ENCODE measurements at regions not wholly inside any gene's neighbourhood (a gene's known extent, or its start where the extent isn't known, plus 50 kb on each side); places are given as distances from the start of the nearest gene placed in this dataset.

DNA sequence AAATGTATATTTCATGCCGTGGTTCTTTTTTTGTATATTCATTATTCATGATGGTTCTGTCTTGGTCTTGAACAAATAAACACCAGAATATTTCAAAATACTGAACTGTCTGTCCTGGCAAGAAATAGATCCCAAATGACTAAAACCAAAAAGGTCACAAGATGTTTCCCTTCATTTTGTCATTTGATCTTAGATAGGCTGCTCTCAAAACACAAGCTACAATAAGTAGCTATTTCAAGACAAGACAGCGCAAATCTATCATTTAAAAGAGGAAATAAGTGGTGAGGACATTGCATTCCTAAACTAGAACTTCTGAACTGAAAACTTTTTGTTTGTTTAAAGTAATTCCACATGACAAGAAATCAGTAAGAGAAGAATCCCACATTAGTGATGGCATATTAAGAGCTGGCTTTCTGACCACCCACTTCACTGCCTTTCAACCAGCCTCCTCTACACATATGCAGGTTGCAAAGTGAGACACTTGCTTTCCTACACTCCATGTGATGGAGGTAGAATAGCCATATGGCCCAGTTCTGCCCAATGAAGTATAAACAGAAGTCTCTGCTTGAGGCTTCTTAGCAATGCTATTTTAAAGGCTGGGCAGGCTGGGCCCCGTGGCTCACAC is 54.4 kb upstream of the CCDC28A start:
- ChIA-PET POLR2A (no interaction called here), CTCF (no interaction called here), RAD21 (ENCODE audit: low non-redundant PET in 1 of 2, low total read pairs in 2 of 2, uncharacterized antibody in 2 of 2, unreplicated experiment in 2 of 2) (no interaction called here)
- DNase-seq (ENCODE audit: low read depth, low spot score) (no peak), ATAC-seq (no peak)
- H2AFZ ChIP-seq (ENCODE audit: low read depth, low read length, poor library complexity, severe bottlenecking), result no peak overlapping the region
- H3K27me3 ChIP-seq (ENCODE audit: insufficient read depth, low read length), result no peaks in the 10 kb centered on the region
- H3K36me3 ChIP-seq (ENCODE audit: control insufficient read depth in 1 of 2, insufficient read depth in 2 of 2, low read length in 2 of 2), result no peaks in the 10 kb centered on the region
- no peaks in the 10 kb centered on the region for H3K9me3 ChIP-seq (ENCODE audit: control insufficient read depth in 1 of 2, insufficient read depth in 1 of 2, low read depth in 1 of 2, low read length in 2 of 2)
- intact Hi-C loops (cut with micrococcal nuclease), result no loop called here
- peaks cover 22 to 28% of the 10 kb centered on the region in 2 experiments for H3K4me1 ChIP-seq (ENCODE audit: control insufficient read depth in 1 of 2, insufficient read depth in 2 of 2, low read length in 2 of 2)
- H3K9me2 ChIP-seq (ENCODE audit: insufficient read depth), result no peaks in the 10 kb centered on the region
- H3K4me2 ChIP-seq (ENCODE audit: low read length), result no peak overlapping the region
- H3K79me2 ChIP-seq (ENCODE audit: insufficient read depth, low read length), result no peaks in the 10 kb centered on the region
- BruUV-seq (replicated peaks), result no TSS peak
- H3K27ac ChIP-seq (ENCODE audit: low read depth, low read length), result no peak overlapping the region
- TF ChIP-seq, protein P1, sequence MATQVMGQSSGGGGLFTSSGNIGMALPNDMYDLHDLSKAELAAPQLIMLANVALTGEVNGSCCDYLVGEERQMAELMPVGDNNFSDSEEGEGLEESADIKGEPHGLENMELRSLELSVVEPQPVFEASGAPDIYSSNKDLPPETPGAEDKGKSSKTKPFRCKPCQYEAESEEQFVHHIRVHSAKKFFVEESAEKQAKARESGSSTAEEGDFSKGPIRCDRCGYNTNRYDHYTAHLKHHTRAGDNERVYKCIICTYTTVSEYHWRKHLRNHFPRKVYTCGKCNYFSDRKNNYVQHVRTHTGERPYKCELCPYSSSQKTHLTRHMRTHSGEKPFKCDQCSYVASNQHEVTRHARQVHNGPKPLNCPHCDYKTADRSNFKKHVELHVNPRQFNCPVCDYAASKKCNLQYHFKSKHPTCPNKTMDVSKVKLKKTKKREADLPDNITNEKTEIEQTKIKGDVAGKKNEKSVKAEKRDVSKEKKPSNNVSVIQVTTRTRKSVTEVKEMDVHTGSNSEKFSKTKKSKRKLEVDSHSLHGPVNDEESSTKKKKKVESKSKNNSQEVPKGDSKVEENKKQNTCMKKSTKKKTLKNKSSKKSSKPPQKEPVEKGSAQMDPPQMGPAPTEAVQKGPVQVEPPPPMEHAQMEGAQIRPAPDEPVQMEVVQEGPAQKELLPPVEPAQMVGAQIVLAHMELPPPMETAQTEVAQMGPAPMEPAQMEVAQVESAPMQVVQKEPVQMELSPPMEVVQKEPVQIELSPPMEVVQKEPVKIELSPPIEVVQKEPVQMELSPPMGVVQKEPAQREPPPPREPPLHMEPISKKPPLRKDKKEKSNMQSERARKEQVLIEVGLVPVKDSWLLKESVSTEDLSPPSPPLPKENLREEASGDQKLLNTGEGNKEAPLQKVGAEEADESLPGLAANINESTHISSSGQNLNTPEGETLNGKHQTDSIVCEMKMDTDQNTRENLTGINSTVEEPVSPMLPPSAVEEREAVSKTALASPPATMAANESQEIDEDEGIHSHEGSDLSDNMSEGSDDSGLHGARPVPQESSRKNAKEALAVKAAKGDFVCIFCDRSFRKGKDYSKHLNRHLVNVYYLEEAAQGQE (IDR thresholded peaks at IDR 0.05; ENCODE audit: low read depth), result no peak
- TF ChIP-seq TCF7L2 (IDR thresholded peaks at IDR 0.05; ENCODE audit: borderline replicate concordance, extremely low read depth, insufficient read depth, insufficient read length), result no peak
- TF ChIP-seq, protein P2, sequence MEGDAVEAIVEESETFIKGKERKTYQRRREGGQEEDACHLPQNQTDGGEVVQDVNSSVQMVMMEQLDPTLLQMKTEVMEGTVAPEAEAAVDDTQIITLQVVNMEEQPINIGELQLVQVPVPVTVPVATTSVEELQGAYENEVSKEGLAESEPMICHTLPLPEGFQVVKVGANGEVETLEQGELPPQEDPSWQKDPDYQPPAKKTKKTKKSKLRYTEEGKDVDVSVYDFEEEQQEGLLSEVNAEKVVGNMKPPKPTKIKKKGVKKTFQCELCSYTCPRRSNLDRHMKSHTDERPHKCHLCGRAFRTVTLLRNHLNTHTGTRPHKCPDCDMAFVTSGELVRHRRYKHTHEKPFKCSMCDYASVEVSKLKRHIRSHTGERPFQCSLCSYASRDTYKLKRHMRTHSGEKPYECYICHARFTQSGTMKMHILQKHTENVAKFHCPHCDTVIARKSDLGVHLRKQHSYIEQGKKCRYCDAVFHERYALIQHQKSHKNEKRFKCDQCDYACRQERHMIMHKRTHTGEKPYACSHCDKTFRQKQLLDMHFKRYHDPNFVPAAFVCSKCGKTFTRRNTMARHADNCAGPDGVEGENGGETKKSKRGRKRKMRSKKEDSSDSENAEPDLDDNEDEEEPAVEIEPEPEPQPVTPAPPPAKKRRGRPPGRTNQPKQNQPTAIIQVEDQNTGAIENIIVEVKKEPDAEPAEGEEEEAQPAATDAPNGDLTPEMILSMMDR (IDR thresholded peaks at IDR 0.05 in 2 of 3, conservative IDR thresholded peaks at IDR 0.05 in 1 of 3; ENCODE audit: borderline replicate concordance in 1 of 3, insufficient read depth in 1 of 3, low read depth in 2 of 3, low read length in 2 of 3), result no peak
- TF ChIP-seq POLR2A (IDR thresholded peaks at IDR 0.05; ENCODE audit: borderline replicate concordance, extremely low read depth, insufficient read depth, insufficient read length), result no peak
- TF ChIP-seq SIN3A (IDR thresholded peaks at IDR 0.05; ENCODE audit: low read depth), result no peak
- TF ChIP-seq, protein P3, sequence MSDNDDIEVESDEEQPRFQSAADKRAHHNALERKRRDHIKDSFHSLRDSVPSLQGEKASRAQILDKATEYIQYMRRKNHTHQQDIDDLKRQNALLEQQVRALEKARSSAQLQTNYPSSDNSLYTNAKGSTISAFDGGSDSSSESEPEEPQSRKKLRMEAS (IDR thresholded peaks at IDR 0.05), result no peak
- no peak for TF ChIP-seq ZFX (IDR thresholded peaks at IDR 0.05)
- no peak for TF ChIP-seq SP1 (IDR thresholded peaks at IDR 0.05; ENCODE audit: low read depth)
- no peak for TF ChIP-seq CEBPB (IDR thresholded peaks at IDR 0.05; ENCODE audit: low read depth)
- TF ChIP-seq EGR1 (IDR thresholded peaks at IDR 0.05; ENCODE audit: low read depth), result no peak
- H3K4me3 ChIP-seq (replicated peaks in 1 of 2; ENCODE audit: low read depth in 1 of 2, low read length in 2 of 2), result no peak overlapping the region
- H3K9ac ChIP-seq (ENCODE audit: low read length), result no peak overlapping the region
- H4K20me1 ChIP-seq (ENCODE audit: insufficient read depth), result no peaks in the 10 kb centered on the region
